ENCODE measurements at regions not wholly inside any gene's neighbourhood (a gene's known extent, or its start where the extent isn't known, plus 50 kb on each side); places are given as distances from the start of the nearest gene placed in this dataset.

DNA sequence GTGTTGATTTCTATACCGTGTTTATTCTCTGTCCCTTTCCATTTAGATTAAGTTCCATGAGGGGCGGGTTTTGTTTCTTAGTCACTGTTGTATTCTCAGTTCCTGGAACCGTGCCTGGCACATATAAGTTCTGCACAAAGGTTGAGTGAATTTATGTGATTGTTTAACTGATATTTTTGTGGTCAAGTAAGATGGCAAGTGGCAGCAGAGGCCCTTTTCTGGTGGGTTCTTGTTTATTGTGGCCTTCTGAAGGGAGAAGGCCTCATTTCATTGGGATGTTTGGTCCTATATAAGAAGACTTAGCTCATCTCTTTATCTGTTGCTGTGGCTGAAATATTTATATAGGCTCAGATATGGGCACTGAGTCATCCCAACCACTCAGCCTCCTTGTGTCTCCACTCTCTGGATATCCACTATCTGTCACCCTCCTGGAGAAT is 262.5 kb downstream of the PSAT1 start:
- no peak for TF ChIP-seq EP300 (IDR thresholded peaks at IDR 0.05)
- TF ChIP-seq, protein P1, sequence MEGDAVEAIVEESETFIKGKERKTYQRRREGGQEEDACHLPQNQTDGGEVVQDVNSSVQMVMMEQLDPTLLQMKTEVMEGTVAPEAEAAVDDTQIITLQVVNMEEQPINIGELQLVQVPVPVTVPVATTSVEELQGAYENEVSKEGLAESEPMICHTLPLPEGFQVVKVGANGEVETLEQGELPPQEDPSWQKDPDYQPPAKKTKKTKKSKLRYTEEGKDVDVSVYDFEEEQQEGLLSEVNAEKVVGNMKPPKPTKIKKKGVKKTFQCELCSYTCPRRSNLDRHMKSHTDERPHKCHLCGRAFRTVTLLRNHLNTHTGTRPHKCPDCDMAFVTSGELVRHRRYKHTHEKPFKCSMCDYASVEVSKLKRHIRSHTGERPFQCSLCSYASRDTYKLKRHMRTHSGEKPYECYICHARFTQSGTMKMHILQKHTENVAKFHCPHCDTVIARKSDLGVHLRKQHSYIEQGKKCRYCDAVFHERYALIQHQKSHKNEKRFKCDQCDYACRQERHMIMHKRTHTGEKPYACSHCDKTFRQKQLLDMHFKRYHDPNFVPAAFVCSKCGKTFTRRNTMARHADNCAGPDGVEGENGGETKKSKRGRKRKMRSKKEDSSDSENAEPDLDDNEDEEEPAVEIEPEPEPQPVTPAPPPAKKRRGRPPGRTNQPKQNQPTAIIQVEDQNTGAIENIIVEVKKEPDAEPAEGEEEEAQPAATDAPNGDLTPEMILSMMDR (IDR thresholded peaks at IDR 0.05): no peak
- TF ChIP-seq POLR2A (IDR thresholded peaks at IDR 0.05): no peak

Data from ovary (tissue), 3 donors.